GM10248 (cell line): ENCODE measurements at regions not wholly inside any gene's neighbourhood (a gene's known extent, or its start where the extent isn't known, plus 50 kb on each side); places are given as distances from the start of the nearest gene placed in this dataset.

Experiments
- CTCF ChIA-PET: fragments of 300-600 bp; sonication (Branson Sonifier 250); formaldehyde crosslinking; extraction: SDS; loops from one replicate; lab custom pipeline; 2021; ENCODE audit warnings: antibody characterized with exemption; lab: Yijun Ruan, JAX
- POLR2A ChIA-PET: fragments of 350-650 bp; sonication (Branson Sonifier 250); formaldehyde crosslinking; extraction: SDS; loops from one replicate; lab custom pipeline; 2020; ENCODE audit warnings: antibody characterized with exemption; lab: Yijun Ruan, JAX
- DNase-seq: peaks from one replicate; pipeline ENCODE4 v3.0.0; 2012; ENCODE audit errors: extremely low spot score
- TF ChIP-seq, protein P1 (sequence below): IDR thresholded peaks from 2 replicates; pipeline ENCODE4 v1.5.1; 2012; ENCODE audit warnings: mild to moderate bottlenecking, low read depth; ENCODE audit errors: extremely low read depth, missing control alignments, control extremely low read depth

GRCh38 chr6:102799051-102799450, 1405.5 kb downstream of the GRIK2 start:
- TF ChIP-seq, protein P1, sequence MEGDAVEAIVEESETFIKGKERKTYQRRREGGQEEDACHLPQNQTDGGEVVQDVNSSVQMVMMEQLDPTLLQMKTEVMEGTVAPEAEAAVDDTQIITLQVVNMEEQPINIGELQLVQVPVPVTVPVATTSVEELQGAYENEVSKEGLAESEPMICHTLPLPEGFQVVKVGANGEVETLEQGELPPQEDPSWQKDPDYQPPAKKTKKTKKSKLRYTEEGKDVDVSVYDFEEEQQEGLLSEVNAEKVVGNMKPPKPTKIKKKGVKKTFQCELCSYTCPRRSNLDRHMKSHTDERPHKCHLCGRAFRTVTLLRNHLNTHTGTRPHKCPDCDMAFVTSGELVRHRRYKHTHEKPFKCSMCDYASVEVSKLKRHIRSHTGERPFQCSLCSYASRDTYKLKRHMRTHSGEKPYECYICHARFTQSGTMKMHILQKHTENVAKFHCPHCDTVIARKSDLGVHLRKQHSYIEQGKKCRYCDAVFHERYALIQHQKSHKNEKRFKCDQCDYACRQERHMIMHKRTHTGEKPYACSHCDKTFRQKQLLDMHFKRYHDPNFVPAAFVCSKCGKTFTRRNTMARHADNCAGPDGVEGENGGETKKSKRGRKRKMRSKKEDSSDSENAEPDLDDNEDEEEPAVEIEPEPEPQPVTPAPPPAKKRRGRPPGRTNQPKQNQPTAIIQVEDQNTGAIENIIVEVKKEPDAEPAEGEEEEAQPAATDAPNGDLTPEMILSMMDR, result no peak
- ChIA-PET POLR2A (no interaction called here), CTCF (no interaction called here)
- DNase-seq, result no peak

DNA sequence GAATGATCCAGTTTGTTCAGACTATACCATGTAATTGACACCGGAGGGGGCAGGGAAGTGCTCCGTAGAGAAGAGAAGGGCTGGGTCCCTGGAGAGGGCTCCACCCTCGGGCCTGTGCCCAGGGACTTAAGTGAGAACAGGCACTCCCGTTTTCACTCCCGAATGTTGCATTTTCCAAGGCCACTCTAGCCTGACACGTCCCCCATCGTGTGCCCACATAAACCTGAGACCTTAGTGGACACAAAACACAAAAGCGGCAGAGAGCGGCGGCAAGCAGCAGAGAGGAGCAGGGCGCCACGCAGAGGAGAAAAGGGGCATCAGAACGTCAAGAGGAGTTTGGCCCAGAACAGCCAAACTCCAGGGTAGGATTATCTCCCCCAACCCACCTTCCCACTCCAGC, 1405.1 kb downstream of the GRIK2 start:
- DNase-seq, result no peak
- TF ChIP-seq, protein P1, result no peak
- ChIA-PET CTCF (no interaction called here), POLR2A (no interaction called here)

DNA sequence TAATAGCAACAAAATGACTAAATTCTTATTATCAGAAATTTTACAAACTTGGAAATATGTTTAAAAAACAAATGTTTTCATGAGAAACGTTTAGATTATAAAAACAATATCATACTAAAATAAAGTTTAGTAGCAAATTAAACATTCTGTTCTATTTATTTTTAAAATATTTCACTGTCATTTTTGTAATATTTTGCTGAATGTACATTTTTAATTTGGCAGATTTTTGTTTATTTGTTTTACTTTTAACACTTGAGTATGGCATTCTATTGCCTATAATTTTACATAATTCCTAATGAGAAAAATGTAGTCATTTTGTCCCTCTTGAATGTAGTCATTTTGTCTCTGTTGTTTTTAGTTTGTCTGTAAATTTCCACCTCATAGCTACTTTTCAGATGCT, 1400.2 kb downstream of the GRIK2 start:
- CTCF ChIA-PET, result no interaction called here
- POLR2A ChIA-PET, result no interaction called here
- TF ChIP-seq, protein P1, result no peak

GRCh38 chr6:102774326-102774725, 1380.8 kb downstream of the GRIK2 start:
- TF ChIP-seq, protein P1, result no peak
- CTCF ChIA-PET, result no interaction called here
- DNase-seq, result no peak
- POLR2A ChIA-PET, result no interaction called here

More for the DNA sequence above, 1400.2 kb downstream of the GRIK2 start:
- no peak for DNase-seq

DNA sequence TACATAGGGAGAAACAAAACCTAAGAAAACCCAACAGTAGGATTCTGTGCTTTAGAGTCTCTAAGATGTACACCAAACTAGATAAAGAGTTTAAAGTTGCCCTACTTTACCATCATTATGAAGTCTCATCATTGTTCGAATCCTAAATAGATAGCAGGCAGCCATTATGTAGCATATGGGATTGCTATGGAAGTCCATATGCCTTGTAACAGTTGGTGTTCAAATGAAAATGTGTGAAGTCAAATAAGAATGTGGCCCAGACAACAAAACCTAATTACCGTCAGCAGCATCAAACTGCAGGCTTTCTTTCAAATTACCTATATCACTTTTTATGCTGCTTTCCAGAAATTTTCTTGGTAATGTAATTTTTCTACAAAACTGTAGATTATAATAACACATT, 1380.1 kb downstream of the GRIK2 start:
- CTCF ChIA-PET, result no interaction called here
- DNase-seq, result no peak
- TF ChIP-seq, protein P1, result no peak
- POLR2A ChIA-PET, result no interaction called here

DNA sequence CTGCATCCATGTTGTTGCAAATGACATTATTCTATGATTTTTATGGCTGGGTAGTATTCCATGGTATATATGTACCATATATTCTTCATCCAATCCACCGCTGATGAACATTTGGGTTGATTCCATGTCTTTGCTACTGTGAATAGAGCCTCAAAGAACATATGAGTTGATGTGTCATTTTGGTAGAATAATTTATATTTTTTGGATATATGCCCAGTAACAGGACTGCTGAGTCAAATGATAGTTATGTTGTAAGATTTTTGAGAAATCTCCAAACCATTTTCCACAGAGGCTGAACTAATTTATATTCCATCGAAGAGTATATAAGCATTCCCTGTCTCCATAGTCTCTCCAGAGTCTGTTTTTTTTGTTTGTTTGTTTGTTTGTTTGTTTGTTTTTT, 1373.5 kb downstream of the GRIK2 start:
- ChIA-PET CTCF (no interaction called here), POLR2A (no interaction called here)
- TF ChIP-seq, protein P1, result no peak
- no peak for DNase-seq

DNA sequence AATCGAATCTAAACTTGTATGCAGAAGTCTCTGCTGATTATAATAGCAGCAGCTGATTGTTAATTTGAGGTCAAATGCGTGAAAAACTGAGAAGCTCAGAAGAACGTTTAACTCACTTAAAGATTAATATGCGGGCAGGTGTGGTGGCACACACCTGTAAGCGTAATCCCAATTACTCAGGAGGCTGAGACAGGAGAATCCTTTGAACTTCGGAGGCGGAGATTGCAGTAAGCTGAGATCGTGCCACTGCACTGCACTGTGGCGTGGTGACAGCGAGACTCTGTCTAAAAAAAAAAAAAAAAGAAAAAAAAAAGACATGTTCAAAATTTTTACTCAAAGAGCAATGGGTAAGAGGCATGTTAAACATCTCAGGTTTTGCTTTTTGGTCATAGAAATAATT, 1370.8 kb downstream of the GRIK2 start:
- TF ChIP-seq, protein P1, result no peak
- no peak for DNase-seq
- ChIA-PET CTCF (interaction anchor here (1.2 kb wide), 1 partner anchor 22 kb away, joined by 3 read pairs; no protein-coding TSS in a partner anchor), POLR2A (no interaction called here)
